KOPT-K1 (cell line): ENCODE measurements at regions not wholly inside any gene's neighbourhood (a gene's known extent, or its start where the extent isn't known, plus 50 kb on each side); places are given as distances from the start of the nearest gene placed in this dataset.

Source experiments
- H3K27ac ChIP-seq: fragments of 200-600 bp; sonication (generic); 2 replicates; pipeline ENCODE4 v1.5.1; 2016; ENCODE audit warnings: antibody characterized with exemption, mild to moderate bottlenecking, low read depth, low read length; ENCODE audit not compliant: poor library complexity, severe bottlenecking
- H3K36me3 ChIP-seq: fragments of 200-600 bp; sonication (generic); 2 replicates; pipeline ENCODE4 v1.5.1; 2017; ENCODE audit warnings: antibody characterized with exemption, mild to moderate bottlenecking, low read length, moderate library complexity; ENCODE audit not compliant: insufficient read depth
- H3K9me3 ChIP-seq: fragments of 200-600 bp; sonication (generic); 2 replicates; pipeline ENCODE4 v1.5.1; 2017; ENCODE audit warnings: antibody characterized with exemption, low read length, mild to moderate bottlenecking; ENCODE audit not compliant: insufficient read depth, poor library complexity, severe bottlenecking

GRCh38 chr14:30114051-30114450 is 186.4 kb upstream of the PRKD1 start:
- H3K9me3 ChIP-seq, result no peaks in the 10 kb centered on the region
- no peaks in the 10 kb centered on the region for H3K36me3 ChIP-seq
- H3K27ac ChIP-seq, result no peak overlapping the region

- Histone ChIP-seq H3K9me3 (no peaks in the 10 kb centered on the region), H3K36me3 (no peaks in the 10 kb centered on the region), H3K27ac (no peak overlapping the region)
These were observed 188.1 kb upstream of the PRKD1 start for GRCh38 chr14:30115756-30116155.

GRCh38 chr14:30118992-30119640 is 191.5 kb upstream of the PRKD1 start:
- Histone ChIP-seq H3K36me3 (no peaks in the 10 kb centered on the region), H3K9me3 (no peaks in the 10 kb centered on the region), H3K27ac (no peak overlapping the region)

GRCh38 chr14:30125322-30125979 is 197.8 kb upstream of the PRKD1 start:
- H3K9me3 ChIP-seq, result no peaks in the 10 kb centered on the region
- no peaks in the 10 kb centered on the region for H3K36me3 ChIP-seq
- H3K27ac ChIP-seq, result no peak overlapping the region

- Histone ChIP-seq H3K27ac (no peak overlapping the region), H3K36me3 (no peaks in the 10 kb centered on the region), H3K9me3 (no peaks in the 10 kb centered on the region)
These were observed 202.2 kb upstream of the PRKD1 start for GRCh38 chr14:30129807-30130206.

GRCh38 chr14:30131581-30132097 is 204.0 kb upstream of the PRKD1 start:
- no peak overlapping the region for H3K27ac ChIP-seq
- H3K9me3 ChIP-seq, result no peaks in the 10 kb centered on the region

GRCh38 chr14:30132196-30132595 is 204.5 kb upstream of the PRKD1 start:
- Histone ChIP-seq H3K27ac (no peak overlapping the region), H3K9me3 (no peaks in the 10 kb centered on the region), H3K36me3 (no peaks in the 10 kb centered on the region)

More at GRCh38 chr14:30131581-30132097, 204.0 kb upstream of the PRKD1 start:
- no peaks in the 10 kb centered on the region for H3K36me3 ChIP-seq

GRCh38 chr14:30134936-30135335 is 207.3 kb upstream of the PRKD1 start:
- no peak overlapping the region for H3K27ac ChIP-seq
- no peaks in the 10 kb centered on the region for H3K9me3 ChIP-seq
- no peaks in the 10 kb centered on the region for H3K36me3 ChIP-seq

GRCh38 chr14:30138567-30138966 is 210.9 kb upstream of the PRKD1 start:
- no peaks in the 10 kb centered on the region for H3K9me3 ChIP-seq
- no peaks in the 10 kb centered on the region for H3K36me3 ChIP-seq

GRCh38 chr14:30142216-30142615 is 214.6 kb upstream of the PRKD1 start:
- no peak overlapping the region for H3K27ac ChIP-seq
- H3K36me3 ChIP-seq, result no peaks in the 10 kb centered on the region
- peaks cover 8% of the 10 kb centered on the region for H3K9me3 ChIP-seq

More at GRCh38 chr14:30138567-30138966, 210.9 kb upstream of the PRKD1 start:
- no peak overlapping the region for H3K27ac ChIP-seq

GRCh38 chr14:30143627-30144026 is 216.0 kb upstream of the PRKD1 start:
- no peaks in the 10 kb centered on the region for H3K36me3 ChIP-seq
- H3K9me3 ChIP-seq, result peaks cover 10% of the 10 kb centered on the region
- no peak overlapping the region for H3K27ac ChIP-seq

- Histone ChIP-seq H3K9me3 (no peaks in the 10 kb centered on the region), H3K36me3 (no peaks in the 10 kb centered on the region), H3K27ac (no peak overlapping the region)
These were observed 226.1 kb upstream of the PRKD1 start for GRCh38 chr14:30153717-30154116.

GRCh38 chr14:30156571-30156970 is 228.9 kb upstream of the PRKD1 start:
- no peak overlapping the region for H3K27ac ChIP-seq
- H3K9me3 ChIP-seq, result no peaks in the 10 kb centered on the region
- no peaks in the 10 kb centered on the region for H3K36me3 ChIP-seq

GRCh38 chr14:30158299-30158698 is 230.7 kb upstream of the PRKD1 start:
- H3K27ac ChIP-seq, result no peak overlapping the region
- H3K9me3 ChIP-seq, result no peaks in the 10 kb centered on the region
- H3K36me3 ChIP-seq, result no peaks in the 10 kb centered on the region

- H3K27ac ChIP-seq, result no peak overlapping the region
- no peaks in the 10 kb centered on the region for H3K36me3 ChIP-seq
- H3K9me3 ChIP-seq, result no peaks in the 10 kb centered on the region
These were observed 231.7 kb upstream of the PRKD1 start for GRCh38 chr14:30159374-30159773.

GRCh38 chr14:30160608-30161007 is 233.0 kb upstream of the PRKD1 start:
- Histone ChIP-seq H3K9me3 (no peaks in the 10 kb centered on the region), H3K36me3 (no peaks in the 10 kb centered on the region), H3K27ac (no peak overlapping the region)
